ENCODE measurements at regions not wholly inside any gene's neighbourhood (a gene's known extent, or its start where the extent isn't known, plus 50 kb on each side); places are given as distances from the start of the nearest gene placed in this dataset.
"Not testable (repeated sequence)": the region's sequence is repeated elsewhere in the genome, so short reads cannot be mapped to it uniquely, and the experiment has no call there.

GRCh38 chr11:25159341-25159740 is 662.5 kb downstream of the LUZP2 start:
- DNase-seq = no peak

- DNase-seq = peak; percentile 6
Measured at GRCh38 chr11:25163421-25163820, 666.6 kb downstream of the LUZP2 start.

GRCh38 chr11:25180187-25180586 is 683.3 kb downstream of the LUZP2 start:
- no peak for DNase-seq

GRCh38 chr11:25183411-25183810 is 686.6 kb downstream of the LUZP2 start:
- no peak for DNase-seq

- DNase-seq = no peak
Measured at GRCh38 chr11:25197515-25197914, 700.7 kb downstream of the LUZP2 start.

- DNase-seq = no peak
Measured at GRCh38 chr11:25198704-25199103, 701.9 kb downstream of the LUZP2 start.

GRCh38 chr11:25200925-25201324 is 704.1 kb downstream of the LUZP2 start:
- DNase-seq = no peak

GRCh38 chr11:25206762-25207161 is 709.9 kb downstream of the LUZP2 start:
- DNase-seq = no peak

GRCh38 chr11:25211635-25212254 is 714.9 kb downstream of the LUZP2 start:
- DNase-seq = no peak

GRCh38 chr11:25214535-25215176 is 717.8 kb downstream of the LUZP2 start:
- DNase-seq = no peak

- peak; percentile 38 for DNase-seq
Measured at GRCh38 chr11:25218036-25218435, 721.2 kb downstream of the LUZP2 start.

- DNase-seq = no peak
Measured at GRCh38 chr11:25225078-25225477, 728.2 kb downstream of the LUZP2 start.

- no peak for DNase-seq
Measured at GRCh38 chr11:25242928-25243327, 746.1 kb downstream of the LUZP2 start.

- no peak for DNase-seq
Measured at GRCh38 chr11:25244126-25244525, 747.3 kb downstream of the LUZP2 start.

- DNase-seq = no peak
Measured at GRCh38 chr11:25247336-25247735, 750.5 kb downstream of the LUZP2 start.

GRCh38 chr11:25252854-25253253 is 756.0 kb downstream of the LUZP2 start:
- no peak for DNase-seq

- not testable (repeated sequence) for DNase-seq
Measured at GRCh38 chr11:25263861-25264260, 767.0 kb downstream of the LUZP2 start.

GRCh38 chr11:25271301-25271700 is 774.4 kb downstream of the LUZP2 start:
- DNase-seq = no peak

GRCh38 chr11:25272214-25272613 is 775.4 kb downstream of the LUZP2 start:
- DNase-seq = no peak

- not testable (repeated sequence) for DNase-seq
Measured at GRCh38 chr11:25280821-25281220, 784.0 kb downstream of the LUZP2 start.

- no peak for DNase-seq
Measured at GRCh38 chr11:25293166-25293565, 796.3 kb downstream of the LUZP2 start.

GRCh38 chr11:25298450-25298849 is 801.6 kb downstream of the LUZP2 start:
- no peak for DNase-seq

- no peak for DNase-seq
Measured at GRCh38 chr11:25309818-25310217, 813.0 kb downstream of the LUZP2 start.

- DNase-seq = no peak
Measured at GRCh38 chr11:25317216-25317615, 820.4 kb downstream of the LUZP2 start.

All from tongue (tissue), 1 donor.